Adrenal gland (tissue), 9 donors: ENCODE measurements at regions not wholly inside any gene's neighbourhood (a gene's known extent, or its start where the extent isn't known, plus 50 kb on each side); places are given as distances from the start of the nearest gene placed in this dataset.

Source experiments
- DNase-seq, 7 donors: peaks; one replicate each; pipeline ENCODE4 v3.0.0-alpha.2; 2019 to 2020
- H3K27ac ChIP-seq, 5 donors: fragments of 200-600 bp; sonication (generic) in 4 of 5; 1 replicate in 3 of 5; 2 replicates in 2 of 5; pipeline versions ENCODE4 v1.5.1 to v1.8.0; 2016 to 2020; ENCODE audit warnings: mild to moderate bottlenecking in 1 of 5
- H3K27me3 ChIP-seq: fragments of 200-600 bp; 2 replicates; pipeline ENCODE4 v1.8.0; 2021
- H3K36me3 ChIP-seq, 2 donors: fragments of 200-600 bp; replicated peaks in 1 of 2; 1 replicate in 1 of 2; 2 replicates in 1 of 2; pipeline versions ENCODE4 v1.5.1 to v1.8.0; 2018 to 2022
- H3K4me1 ChIP-seq, 2 donors: fragments of 200-600 bp; replicated peaks in 1 of 2; 1 replicate in 1 of 2; 2 replicates in 1 of 2; pipeline versions ENCODE4 v1.5.1 to v1.8.0; 2018 to 2021
- H3K4me3 ChIP-seq, 4 donors: fragments of 200-600 bp; sonication (generic) in 3 of 4; one replicate each; pipeline ENCODE4 v1.5.1; 2016 to 2018
- H3K9me3 ChIP-seq, 3 donors: fragments of 200-600 bp; sonication (generic) in 1 of 3; replicated peaks in 1 of 3; 1 replicate in 2 of 3; 2 replicates in 1 of 3; pipeline versions ENCODE4 v1.5.1 to v1.8.0; 2016 to 2021
- POLR2A ChIP-seq, 2 donors: fragments of 450-650 bp; IDR thresholded peaks; one replicate each; pipeline ENCODE4 v1.6.1; 2017; ENCODE audit warnings: antibody characterized with exemption in 2 of 2, mild to moderate bottlenecking in 2 of 2, moderate library complexity in 1 of 2
- WGBS, 4 donors: extraction: QIAGEN DNeasy Blood & Tissue Kit in 2 of 4; methylation state at CpG; one replicate each; pipeline versions ENCODE4 v1.1.5 to v1.1.7; 2013 to 2017; 5-methylcytosine and 5-hydroxymethylcytosine counted together
- intact Hi-C, 2 donors: fragments of 100-400 bp; cut with DNase I; formaldehyde crosslinking; loops; one replicate each; pipeline versions ENCODE4 v1.14.1 to v1.15.0; 2022 to 2023
- TF ChIP-seq, protein P1 (sequence below), 6 experiments: fragments of 450-650 bp in 4 of 6; fragments of 200-600 bp in 2 of 6; sonication (generic) in 1 of 6; IDR thresholded peaks; 1 replicate in 5 of 6; 2 replicates in 1 of 6; pipeline versions ENCODE4 v1.5.1 to v1.8.0; 2016 to 2021; ENCODE audit warnings: antibody characterized with exemption in 6 of 6, mild to moderate bottlenecking in 2 of 6, moderate library complexity in 1 of 6
- donor health status: healthy with polysubstance abuse.
- donor health status: Bipolar disorder and iron deficiency.
- donor health status: DM: yes; HTN: yes; CAD: no.
- donor health status: DM: no; HTN: no; CAD: no.
- donor health status: DM: no; HTN: no; CAD: no.

- peaks cover 0 to 14% of the 10 kb centered on the region in 2 donors for H3K36me3 ChIP-seq
- intact Hi-C loops = no loop called here
- no peak overlapping the region for H3K4me3 ChIP-seq
- H3K9me3 ChIP-seq = no peaks in the 10 kb centered on the region
- peak in 1 of 7 donors; percentile 66 for DNase-seq
- peaks cover 68 to 83% of the 10 kb centered on the region in 2 donors for H3K4me1 ChIP-seq
- TF ChIP-seq, protein P1, sequence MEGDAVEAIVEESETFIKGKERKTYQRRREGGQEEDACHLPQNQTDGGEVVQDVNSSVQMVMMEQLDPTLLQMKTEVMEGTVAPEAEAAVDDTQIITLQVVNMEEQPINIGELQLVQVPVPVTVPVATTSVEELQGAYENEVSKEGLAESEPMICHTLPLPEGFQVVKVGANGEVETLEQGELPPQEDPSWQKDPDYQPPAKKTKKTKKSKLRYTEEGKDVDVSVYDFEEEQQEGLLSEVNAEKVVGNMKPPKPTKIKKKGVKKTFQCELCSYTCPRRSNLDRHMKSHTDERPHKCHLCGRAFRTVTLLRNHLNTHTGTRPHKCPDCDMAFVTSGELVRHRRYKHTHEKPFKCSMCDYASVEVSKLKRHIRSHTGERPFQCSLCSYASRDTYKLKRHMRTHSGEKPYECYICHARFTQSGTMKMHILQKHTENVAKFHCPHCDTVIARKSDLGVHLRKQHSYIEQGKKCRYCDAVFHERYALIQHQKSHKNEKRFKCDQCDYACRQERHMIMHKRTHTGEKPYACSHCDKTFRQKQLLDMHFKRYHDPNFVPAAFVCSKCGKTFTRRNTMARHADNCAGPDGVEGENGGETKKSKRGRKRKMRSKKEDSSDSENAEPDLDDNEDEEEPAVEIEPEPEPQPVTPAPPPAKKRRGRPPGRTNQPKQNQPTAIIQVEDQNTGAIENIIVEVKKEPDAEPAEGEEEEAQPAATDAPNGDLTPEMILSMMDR (IDR thresholded peaks at IDR 0.05) = no peak
- TF ChIP-seq POLR2A (IDR thresholded peaks at IDR 0.05) = peak in 1 of 2 donors; percentile 37
- peak overlapping the region; percentile 61 to 94 (median 78) for H3K27ac ChIP-seq
- no peaks in the 10 kb centered on the region for H3K27me3 ChIP-seq
- 2 to 7% (median 6%) methylated on average over 3 to 5 of the region's 5 CpGs; no CpG with 5 or more reads in 1 of the 4 donors for WGBS, 4 donors
Observed at GRCh38 chr9:127557466-127557869, 54.6 kb upstream of the STXBP1 start.

GRCh38 chr9:127557998-127558546, 54.0 kb upstream of the STXBP1 start:
- peaks cover 0 to 14% of the 10 kb centered on the region in 2 donors for H3K36me3 ChIP-seq
- no peak for DNase-seq
- H3K4me3 ChIP-seq = no peak overlapping the region
- H3K4me1 ChIP-seq = peaks cover 74 to 89% of the 10 kb centered on the region in 2 donors
- H3K27ac ChIP-seq = peak overlapping the region; percentile 61 to 94 (median 78)
- intact Hi-C loops = no loop called here
- TF ChIP-seq, protein P1 (IDR thresholded peaks at IDR 0.05) = no peak
- no peak for TF ChIP-seq POLR2A (IDR thresholded peaks at IDR 0.05)
- 47 to 62% (median 51%) methylated on average over 9 to 11 of the region's 11 CpGs for WGBS, 4 donors
- H3K27me3 ChIP-seq = no peaks in the 10 kb centered on the region
- H3K9me3 ChIP-seq = no peaks in the 10 kb centered on the region

GRCh38 chr9:127558581-127559246, 53.4 kb upstream of the STXBP1 start:
- Histone ChIP-seq H3K4me3 (peak overlapping the region in 1 of 4 donors; percentile 3), H3K9me3 (no peaks in the 10 kb centered on the region), H3K36me3 (peaks cover 0 to 14% of the 10 kb centered on the region in 2 donors), H3K4me1 (peaks cover 76 to 94% of the 10 kb centered on the region in 2 donors), H3K27ac (peak overlapping the region; percentile 61 to 94 (median 78)), H3K27me3 (no peaks in the 10 kb centered on the region)
- DNase-seq = no peak
- peak in 1 of 2 donors; percentile 18 for TF ChIP-seq POLR2A (IDR thresholded peaks at IDR 0.05)
- TF ChIP-seq, protein P1 (IDR thresholded peaks at IDR 0.05) = no peak
- 29 to 39% (median 34%) methylated on average over 9 of the region's 9 CpGs for WGBS, 4 donors
- intact Hi-C loops = no loop called here

- peak overlapping the region; percentile 61 to 94 (median 78) for H3K27ac ChIP-seq
- H3K9me3 ChIP-seq = no peaks in the 10 kb centered on the region
- intact Hi-C loops = no loop called here
- H3K27me3 ChIP-seq = no peaks in the 10 kb centered on the region
- no peak for TF ChIP-seq POLR2A (IDR thresholded peaks at IDR 0.05)
- TF ChIP-seq, protein P1 (IDR thresholded peaks at IDR 0.05) = no peak
- WGBS, 4 donors = 60 to 72% (median 64%) methylated on average over 4 to 5 of the region's 5 CpGs
- H3K4me3 ChIP-seq = no peak overlapping the region
- peaks cover 72 to 89% of the 10 kb centered on the region in 2 donors for H3K4me1 ChIP-seq
- peaks cover 0 to 14% of the 10 kb centered on the region in 2 donors for H3K36me3 ChIP-seq
- DNase-seq = no peak
Observed at GRCh38 chr9:127559247-127559680, 52.8 kb upstream of the STXBP1 start.
